ENCODE measurements at regions not wholly inside any gene's neighbourhood (a gene's known extent, or its start where the extent isn't known, plus 50 kb on each side); places are given as distances from the start of the nearest gene placed in this dataset.

GRCh38 chr11:27830206-27830605 lies 130.0 kb upstream of the BDNF start:
- Histone ChIP-seq H3K9me3 (ENCODE audit: control insufficient read depth, insufficient read depth, low read length) (no peaks in the 10 kb centered on the region), H3K27ac (ENCODE audit: low read depth, low read length) (no peak overlapping the region), H3K4me3 (ENCODE audit: low read length) (no peak overlapping the region), H3K4me2 (ENCODE audit: low read length) (no peak overlapping the region), H4K20me1 (ENCODE audit: control insufficient read depth, insufficient read depth, low read depth, low read length) (no peaks in the 10 kb centered on the region), H3K36me3 (ENCODE audit: control insufficient read depth, low read length) (no peaks in the 10 kb centered on the region), H3K79me2 (ENCODE audit: control insufficient read depth, low read length) (no peaks in the 10 kb centered on the region), H3F3A (ENCODE audit: control insufficient read depth, insufficient read depth) (no peaks in the 10 kb centered on the region), H3K4me1 (ENCODE audit: control insufficient read depth, low read length) (no peaks in the 10 kb centered on the region), H3K27me3 (ENCODE audit: control insufficient read depth, low read length) (no peaks in the 10 kb centered on the region), H3K9me2 (replicated peaks; ENCODE audit: control insufficient read depth, low read length) (no peaks in the 10 kb centered on the region)
- TF ChIP-seq CTCF (IDR thresholded peaks at IDR 0.05; ENCODE audit: low read depth, low read length, poor library complexity, severe bottlenecking): no peak
- no peak for TF ChIP-seq EZH2phosphoT487 (IDR thresholded peaks at IDR 0.05; ENCODE audit: borderline replicate concordance, low read length)

GRCh38 chr11:27820249-27820648 lies 120.0 kb upstream of the BDNF start:
- no peaks in the 10 kb centered on the region for H4K20me1 ChIP-seq (ENCODE audit: control insufficient read depth, insufficient read depth, low read depth, low read length)

GRCh38 chr11:27816197-27816596 lies 115.9 kb upstream of the BDNF start:
- Histone ChIP-seq H3K4me3 (ENCODE audit: low read length) (no peak overlapping the region), H3K79me2 (ENCODE audit: control insufficient read depth, low read length) (no peaks in the 10 kb centered on the region), H4K20me1 (ENCODE audit: control insufficient read depth, insufficient read depth, low read depth, low read length) (no peaks in the 10 kb centered on the region), H3K9me2 (replicated peaks; ENCODE audit: control insufficient read depth, low read length) (no peaks in the 10 kb centered on the region), H3K36me3 (ENCODE audit: control insufficient read depth, low read length) (no peaks in the 10 kb centered on the region), H3K27me3 (ENCODE audit: control insufficient read depth, low read length) (no peaks in the 10 kb centered on the region), H3K27ac (ENCODE audit: low read depth, low read length) (no peak overlapping the region), H3K4me1 (ENCODE audit: control insufficient read depth, low read length) (no peaks in the 10 kb centered on the region), H3K9me3 (ENCODE audit: control insufficient read depth, insufficient read depth, low read length) (no peaks in the 10 kb centered on the region; the same call in 1 of the 2 replicates), H3F3A (ENCODE audit: control insufficient read depth, insufficient read depth) (no peaks in the 10 kb centered on the region), H3K4me2 (ENCODE audit: low read length) (no peak overlapping the region)
- no peak for TF ChIP-seq EZH2phosphoT487 (IDR thresholded peaks at IDR 0.05; ENCODE audit: borderline replicate concordance, low read length)
- no peak for TF ChIP-seq CTCF (IDR thresholded peaks at IDR 0.05; ENCODE audit: low read depth, low read length, poor library complexity, severe bottlenecking)

More at GRCh38 chr11:27820249-27820648, 120.0 kb upstream of the BDNF start:
- Histone ChIP-seq H3K4me1 (ENCODE audit: control insufficient read depth, low read length) (no peaks in the 10 kb centered on the region), H3K27ac (ENCODE audit: low read depth, low read length) (no peak overlapping the region), H3K4me2 (ENCODE audit: low read length) (no peak overlapping the region), H3K9me2 (replicated peaks; ENCODE audit: control insufficient read depth, low read length) (no peaks in the 10 kb centered on the region), H3K36me3 (ENCODE audit: control insufficient read depth, low read length) (no peaks in the 10 kb centered on the region), H3F3A (ENCODE audit: control insufficient read depth, insufficient read depth) (no peaks in the 10 kb centered on the region), H3K4me3 (ENCODE audit: low read length) (no peak overlapping the region), H3K79me2 (ENCODE audit: control insufficient read depth, low read length) (no peaks in the 10 kb centered on the region), H3K9me3 (ENCODE audit: control insufficient read depth, insufficient read depth, low read length) (no peaks in the 10 kb centered on the region), H3K27me3 (ENCODE audit: control insufficient read depth, low read length) (no peaks in the 10 kb centered on the region)
- TF ChIP-seq EZH2phosphoT487 (IDR thresholded peaks at IDR 0.05; ENCODE audit: borderline replicate concordance, low read length) (no peak), CTCF (IDR thresholded peaks at IDR 0.05; ENCODE audit: low read depth, low read length, poor library complexity, severe bottlenecking) (no peak)

Measured in DOHH2 (cell line).